ENCODE measurements at regions not wholly inside any gene's neighbourhood (a gene's known extent, or its start where the extent isn't known, plus 50 kb on each side); places are given as distances from the start of the nearest gene placed in this dataset.

DNA sequence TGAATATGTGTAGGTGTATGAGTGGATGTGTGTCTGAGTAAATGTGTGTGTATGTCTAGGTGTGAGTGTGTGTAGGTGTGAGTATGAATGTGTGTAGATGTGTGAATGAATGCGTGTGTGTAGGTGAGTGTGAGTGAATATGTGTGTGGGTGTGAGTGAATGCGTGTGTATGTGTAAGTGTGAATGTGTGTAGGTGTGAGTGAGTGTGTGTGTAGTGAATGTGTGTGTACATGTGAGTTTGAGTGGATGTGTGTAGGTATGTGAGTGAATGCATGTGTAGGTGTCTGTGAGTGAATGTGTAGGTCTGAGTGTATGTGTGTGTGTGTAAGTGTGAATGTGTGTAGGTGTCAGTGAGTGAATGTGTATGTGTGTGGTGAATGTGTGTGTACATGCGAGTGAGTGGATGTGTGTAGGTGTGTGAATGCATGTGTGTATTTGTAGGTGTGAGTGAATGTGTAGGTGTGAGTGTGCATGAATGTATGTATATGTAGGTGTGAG, 201.0 kb upstream of the ZNF536 start:
- TF ChIP-seq, protein P1, sequence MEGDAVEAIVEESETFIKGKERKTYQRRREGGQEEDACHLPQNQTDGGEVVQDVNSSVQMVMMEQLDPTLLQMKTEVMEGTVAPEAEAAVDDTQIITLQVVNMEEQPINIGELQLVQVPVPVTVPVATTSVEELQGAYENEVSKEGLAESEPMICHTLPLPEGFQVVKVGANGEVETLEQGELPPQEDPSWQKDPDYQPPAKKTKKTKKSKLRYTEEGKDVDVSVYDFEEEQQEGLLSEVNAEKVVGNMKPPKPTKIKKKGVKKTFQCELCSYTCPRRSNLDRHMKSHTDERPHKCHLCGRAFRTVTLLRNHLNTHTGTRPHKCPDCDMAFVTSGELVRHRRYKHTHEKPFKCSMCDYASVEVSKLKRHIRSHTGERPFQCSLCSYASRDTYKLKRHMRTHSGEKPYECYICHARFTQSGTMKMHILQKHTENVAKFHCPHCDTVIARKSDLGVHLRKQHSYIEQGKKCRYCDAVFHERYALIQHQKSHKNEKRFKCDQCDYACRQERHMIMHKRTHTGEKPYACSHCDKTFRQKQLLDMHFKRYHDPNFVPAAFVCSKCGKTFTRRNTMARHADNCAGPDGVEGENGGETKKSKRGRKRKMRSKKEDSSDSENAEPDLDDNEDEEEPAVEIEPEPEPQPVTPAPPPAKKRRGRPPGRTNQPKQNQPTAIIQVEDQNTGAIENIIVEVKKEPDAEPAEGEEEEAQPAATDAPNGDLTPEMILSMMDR (IDR thresholded peaks at IDR 0.05; ENCODE audit: low read depth, low read length, poor library complexity, severe bottlenecking), result no peak
- TF ChIP-seq EZH2phosphoT487 (IDR thresholded peaks at IDR 0.05; ENCODE audit: borderline replicate concordance, low read length), result no peak

Data from DOHH2 (cell line).